ENCODE measurements at regions not wholly inside any gene's neighbourhood (a gene's known extent, or its start where the extent isn't known, plus 50 kb on each side); places are given as distances from the start of the nearest gene placed in this dataset.

GRCh38 chrX:57985951-57986350 lies 75.7 kb upstream of the ZXDA start:
- no peak for TF ChIP-seq CTCF (IDR thresholded peaks at IDR 0.05)
- TF ChIP-seq POLR2A (IDR thresholded peaks at IDR 0.05) = no peak
- no peak for TF ChIP-seq POLR2AphosphoS5 (IDR thresholded peaks at IDR 0.05)
- TF ChIP-seq EP300 (IDR thresholded peaks at IDR 0.05; ENCODE audit: low read depth) = no peak
